Lower leg skin (tissue), 4 donors: ENCODE measurements at regions not wholly inside any gene's neighbourhood (a gene's known extent, or its start where the extent isn't known, plus 50 kb on each side); places are given as distances from the start of the nearest gene placed in this dataset.
"Not testable (repeated sequence)": the region's sequence is repeated elsewhere in the genome, so short reads cannot be mapped to it uniquely, and the experiment has no call there.

Source experiments
- DNase-seq, 2 donors: peaks; one replicate each; pipeline ENCODE4 v3.0.0-alpha.2; 2019; ENCODE audit warnings: low spot score in 2 of 2
- H3K4me3 ChIP-seq: fragments of 200-600 bp; sonication (generic); 2 replicates; pipeline ENCODE4 v1.5.1; 2017; ENCODE audit warnings: mild to moderate bottlenecking, low read depth; ENCODE audit not compliant: poor library complexity, severe bottlenecking
- CTCF ChIP-seq, 3 donors: fragments of 450-650 bp; IDR thresholded peaks; one replicate each; pipeline ENCODE4 v1.5.1; 2016; ENCODE audit warnings: antibody characterized with exemption in 3 of 3, mild to moderate bottlenecking in 3 of 3, moderate library complexity in 2 of 3
- POLR2A ChIP-seq, 2 donors: fragments of 450-650 bp; IDR thresholded peaks; one replicate each; pipeline ENCODE4 v1.6.1; 2016 to 2017; ENCODE audit warnings: antibody characterized with exemption in 2 of 2, mild to moderate bottlenecking in 1 of 2, moderate library complexity in 1 of 2
- WGBS, 2 donors: methylation state at CpG; one replicate each; pipeline ENCODE4 v1.1.5; 2018; 5-methylcytosine and 5-hydroxymethylcytosine counted together
- intact Hi-C: fragments of 100-400 bp; cut with DNase I; formaldehyde crosslinking; loops from one replicate; pipeline ENCODE4 v1.15.0; 2023; ENCODE audit warnings: low total_unique reads

GRCh38 chr10:30160271-30160982 is 101.0 kb upstream of the JCAD start:
- TF ChIP-seq POLR2A (IDR thresholded peaks at IDR 0.05), result no peak
- no peak for TF ChIP-seq CTCF (IDR thresholded peaks at IDR 0.05)
- no peak for DNase-seq
- intact Hi-C loops, result no loop called here
- no peak overlapping the region for H3K4me3 ChIP-seq
- 40% methylated on average over 6 of the region's 6 CpGs for WGBS, 2 donors

- H3K4me3 ChIP-seq, intact Hi-C loops, DNase-seq: not testable (repeated sequence)
- WGBS, 2 donors, result 83 to 87% methylated on average over 2 of the region's 2 CpGs
Measured at GRCh38 chr10:30159614-30160013, 100.2 kb upstream of the JCAD start.

- WGBS, 2 donors, result 75 to 80% methylated on average over 2 of the region's 2 CpGs
- intact Hi-C loops, result no loop called here
Measured at GRCh38 chr10:30158325-30158960, 99.1 kb upstream of the JCAD start.

GRCh38 chr10:30155401-30155800 is 96.0 kb upstream of the JCAD start:
- DNase-seq, result no peak
- 61 to 62% methylated on average over 4 of the region's 4 CpGs for WGBS, 2 donors
- H3K4me3 ChIP-seq, result no peak overlapping the region
- intact Hi-C loops, result no loop called here
- TF ChIP-seq CTCF (IDR thresholded peaks at IDR 0.05), result no peak

More at GRCh38 chr10:30158325-30158960, 99.1 kb upstream of the JCAD start:
- TF ChIP-seq CTCF (IDR thresholded peaks at IDR 0.05), result no peak
- no peak for TF ChIP-seq POLR2A (IDR thresholded peaks at IDR 0.05)
- no peak for DNase-seq
- H3K4me3 ChIP-seq, result no peak overlapping the region

- no peak for DNase-seq
- intact Hi-C loops, result no loop called here
- 52 to 53% methylated on average over 1 of the region's 1 CpG for WGBS, 2 donors
- TF ChIP-seq POLR2A (IDR thresholded peaks at IDR 0.05), result no peak
- no peak for TF ChIP-seq CTCF (IDR thresholded peaks at IDR 0.05)
- no peak overlapping the region for H3K4me3 ChIP-seq
Measured at GRCh38 chr10:30154561-30154960, 95.2 kb upstream of the JCAD start.

- no peak for DNase-seq
- whole genome bisulfite sequencing, 2 donors, result 95% methylated on average over 4 of the region's 4 CpGs
- H3K4me3 ChIP-seq, result no peak overlapping the region
- TF ChIP-seq CTCF (IDR thresholded peaks at IDR 0.05) (no peak), POLR2A (IDR thresholded peaks at IDR 0.05) (no peak)
- intact Hi-C loops, result no loop called here
Measured at GRCh38 chr10:30154126-30154525, 94.7 kb upstream of the JCAD start.
